ENCODE measurements at regions not wholly inside any gene's neighbourhood (a gene's known extent, or its start where the extent isn't known, plus 50 kb on each side); places are given as distances from the start of the nearest gene placed in this dataset.

- TF ChIP-seq, protein P1, sequence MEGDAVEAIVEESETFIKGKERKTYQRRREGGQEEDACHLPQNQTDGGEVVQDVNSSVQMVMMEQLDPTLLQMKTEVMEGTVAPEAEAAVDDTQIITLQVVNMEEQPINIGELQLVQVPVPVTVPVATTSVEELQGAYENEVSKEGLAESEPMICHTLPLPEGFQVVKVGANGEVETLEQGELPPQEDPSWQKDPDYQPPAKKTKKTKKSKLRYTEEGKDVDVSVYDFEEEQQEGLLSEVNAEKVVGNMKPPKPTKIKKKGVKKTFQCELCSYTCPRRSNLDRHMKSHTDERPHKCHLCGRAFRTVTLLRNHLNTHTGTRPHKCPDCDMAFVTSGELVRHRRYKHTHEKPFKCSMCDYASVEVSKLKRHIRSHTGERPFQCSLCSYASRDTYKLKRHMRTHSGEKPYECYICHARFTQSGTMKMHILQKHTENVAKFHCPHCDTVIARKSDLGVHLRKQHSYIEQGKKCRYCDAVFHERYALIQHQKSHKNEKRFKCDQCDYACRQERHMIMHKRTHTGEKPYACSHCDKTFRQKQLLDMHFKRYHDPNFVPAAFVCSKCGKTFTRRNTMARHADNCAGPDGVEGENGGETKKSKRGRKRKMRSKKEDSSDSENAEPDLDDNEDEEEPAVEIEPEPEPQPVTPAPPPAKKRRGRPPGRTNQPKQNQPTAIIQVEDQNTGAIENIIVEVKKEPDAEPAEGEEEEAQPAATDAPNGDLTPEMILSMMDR (conservative IDR thresholded peaks at IDR 0.05 in 1 of 2, IDR thresholded peaks at IDR 0.05 in 1 of 2; ENCODE audit: low read depth in 1 of 2, low read length in 2 of 2), result no peak
- TF ChIP-seq EZH2 (IDR thresholded peaks at IDR 0.05; ENCODE audit: low read length, missing control alignments), result no peak
These were observed 118.0 kb upstream of the RAB27B start for GRCh38 chr18:54710074-54710899.

Data from fibroblast of lung (primary cell).